HepG2 (cell line): ENCODE measurements at regions not wholly inside any gene's neighbourhood (a gene's known extent, or its start where the extent isn't known, plus 50 kb on each side); places are given as distances from the start of the nearest gene placed in this dataset.

Experiments used
- ATAC-seq: fragments of 200-7000 bp; cut with Tn5 transposase; 3 replicates; pipeline ENCODE4 v1.9.1; 2020; ENCODE audit warnings: mild to moderate bottlenecking, moderate library complexity
- BruUV-seq: library from RNA; stranded (reverse); fragments of 400-500 nt; replicated peaks from 2 replicates; lab custom pipeline; 2021; lab: Mats Ljungman, UMichigan
- CTCF ChIA-PET: fragments of 300-600 bp; formaldehyde crosslinking; extraction: SDS; loops from one replicate; lab custom pipeline; 2021; ENCODE audit warnings: low total read pairs, inconsistent platforms, low intra/inter-chr PET ratio; lab: Yijun Ruan, JAX
- POLR2A ChIA-PET: fragments of 350-600 bp; sonication (Branson Sonifier 250); formaldehyde crosslinking; loops from one replicate; lab custom pipeline; 2020; ENCODE audit warnings: antibody characterized with exemption, inconsistent platforms; lab: Yijun Ruan, JAX
- DNase-seq: peaks from one replicate; pipeline ENCODE4 v3.0.0-alpha.2; 2015; ENCODE audit warnings: low spot score
- FAIRE-seq: peaks from 3 replicates; lab custom pipeline; 2011; peaks lifted over from hg19 to GRCh38; lab: Jason Lieb, UNC
- H2AFZ ChIP-seq: one replicate; pipeline ENCODE4 v1.6.1; 2011; ENCODE audit warnings: low read length, inconsistent platforms
- H3K27ac ChIP-seq: fragments of 300-600 bp; 3 replicates; pipeline ENCODE4 v1.8.0; 2011; ENCODE audit warnings: mixed run types, mild to moderate bottlenecking, mixed read lengths, low read length, inconsistent platforms; ENCODE audit not compliant: insufficient read depth; ENCODE audit errors: extremely low read length
- H3K27me3 ChIP-seq, 2 experiments: fragments of 200-600 bp in 1 of 2; 2 replicates in 1 of 2; 3 replicates in 1 of 2; pipeline versions ENCODE4 v1.6.0 to v1.8.0; 2011; ENCODE audit warnings: low read length in 2 of 2, mild to moderate bottlenecking in 2 of 2, moderate library complexity in 2 of 2, inconsistent platforms in 1 of 2; ENCODE audit not compliant: insufficient read depth in 2 of 2, control insufficient read depth in 1 of 2
- H3K36me3 ChIP-seq, 2 experiments: fragments of 200-600 bp in 1 of 2; replicated peaks in 1 of 2; 2 replicates in 1 of 2; 3 replicates in 1 of 2; pipeline versions ENCODE4 v1.5.1 to v1.8.0; 2011; ENCODE audit warnings: low read length in 2 of 2, inconsistent platforms in 1 of 2; ENCODE audit not compliant: insufficient read depth in 2 of 2, control insufficient read depth in 1 of 2
- H3K4me1 ChIP-seq: 2 replicates; pipeline ENCODE4 v1.5.1; 2012; ENCODE audit warnings: low read length, inconsistent platforms; ENCODE audit not compliant: insufficient read depth
- H3K4me2 ChIP-seq: 2 replicates; pipeline ENCODE4 v1.6.0; 2011; ENCODE audit warnings: low read depth, low read length, inconsistent platforms
- H3K4me3 ChIP-seq, 3 experiments: fragments of 200-600 bp in 1 of 3; sonication (generic), shearing (Covaris generic) in 1 of 3; replicated peaks in 1 of 3; 2 replicates each; pipeline ENCODE4 v1.5.1; 2011 to 2016; ENCODE audit warnings: low read length in 3 of 3, inconsistent platforms in 2 of 3, low read depth in 2 of 3, mild to moderate bottlenecking in 2 of 3, control low read depth in 1 of 3, mixed read lengths in 1 of 3; ENCODE audit not compliant: insufficient read depth in 1 of 3
- H3K79me2 ChIP-seq: one replicate; pipeline ENCODE4 v1.6.1; 2011; ENCODE audit warnings: low read length, inconsistent platforms; ENCODE audit not compliant: insufficient read depth
- H3K9ac ChIP-seq: 2 replicates; pipeline ENCODE4 v1.6.0; 2011; ENCODE audit warnings: mild to moderate bottlenecking, low read depth, low read length, inconsistent platforms; ENCODE audit not compliant: insufficient read depth
- H3K9me3 ChIP-seq: 2 replicates; pipeline ENCODE4 v1.5.1; 2012; ENCODE audit warnings: mild to moderate bottlenecking, low read length
- H4K20me1 ChIP-seq: 2 replicates; pipeline ENCODE4 v1.6.0; 2011; ENCODE audit warnings: inconsistent platforms, mild to moderate bottlenecking, low read length, moderate library complexity; ENCODE audit not compliant: insufficient read depth
- MXI1 ChIP-seq: IDR thresholded peaks from 3 replicates; pipeline ENCODE4 v1.6.1; 2012; ENCODE audit warnings: low read depth, low read length, inconsistent platforms, borderline replicate concordance
- RBM22 ChIP-seq: fragments of 200-400 bp; formaldehyde crosslinking; optimal IDR thresholded peaks from 2 replicates; pipeline ENCODE3; 2017; ENCODE audit warnings: mild to moderate bottlenecking, low read length, moderate library complexity
- SNAI1 ChIP-seq: sonication (generic); formaldehyde crosslinking; IDR thresholded peaks from 2 replicates; pipeline ENCODE4 v1.5.0; 2020; ENCODE audit warnings: mild to moderate bottlenecking, missing genetic modification reagents, borderline replicate concordance
- TOE1 ChIP-seq: sonication (generic); formaldehyde crosslinking; IDR thresholded peaks from 2 replicates; pipeline ENCODE4 v1.4.0; 2020; ENCODE audit warnings: mild to moderate bottlenecking, missing genetic modification reagents
- TRAFD1 ChIP-seq: sonication (generic); formaldehyde crosslinking; IDR thresholded peaks from 2 replicates; pipeline ENCODE4 v1.5.1; 2020; ENCODE audit warnings: missing genetic modification reagents, mild to moderate bottlenecking, borderline replicate concordance
- ZBTB44 ChIP-seq: sonication (generic); formaldehyde crosslinking; IDR thresholded peaks from 2 replicates; pipeline ENCODE4 v1.4.0; 2020; ENCODE audit warnings: missing genetic modification reagents
- ZFP37 ChIP-seq: sonication (generic); formaldehyde crosslinking; IDR thresholded peaks from 2 replicates; pipeline ENCODE4 v1.4.0; 2020; ENCODE audit warnings: missing genetic modification reagents, borderline replicate concordance
- WGBS: methylation state at CpG from one replicate; pipeline ENCODE4 v1.1.6; 2017; ENCODE audit warnings: low lambda C conversion rate; 5-methylcytosine and 5-hydroxymethylcytosine counted together
- in situ Hi-C: cut with HindIII; loops from 2 replicates; pipeline ENCODE4 v1.10.0; 2017; ENCODE audit warnings: low pct_unique_long_range_greater_than_20kb; ENCODE audit not compliant: extremely low pct_ligation_motif_present
- intact Hi-C: fragments of 100-400 bp; cut with micrococcal nuclease; formaldehyde crosslinking; loops from one replicate; pipeline ENCODE4 v1.10.0; 2022; ENCODE audit not compliant: unreplicated experiment
- TF ChIP-seq, protein P1 (sequence below): IDR thresholded peaks from 2 replicates; pipeline ENCODE4 v1.6.1; 2016; ENCODE audit warnings: control low read depth
- TF ChIP-seq, protein P2 (sequence below): sonication (generic); formaldehyde crosslinking; IDR thresholded peaks from 2 replicates; pipeline ENCODE4 v1.5.0; 2020; ENCODE audit warnings: missing genetic modification reagents

DNA sequence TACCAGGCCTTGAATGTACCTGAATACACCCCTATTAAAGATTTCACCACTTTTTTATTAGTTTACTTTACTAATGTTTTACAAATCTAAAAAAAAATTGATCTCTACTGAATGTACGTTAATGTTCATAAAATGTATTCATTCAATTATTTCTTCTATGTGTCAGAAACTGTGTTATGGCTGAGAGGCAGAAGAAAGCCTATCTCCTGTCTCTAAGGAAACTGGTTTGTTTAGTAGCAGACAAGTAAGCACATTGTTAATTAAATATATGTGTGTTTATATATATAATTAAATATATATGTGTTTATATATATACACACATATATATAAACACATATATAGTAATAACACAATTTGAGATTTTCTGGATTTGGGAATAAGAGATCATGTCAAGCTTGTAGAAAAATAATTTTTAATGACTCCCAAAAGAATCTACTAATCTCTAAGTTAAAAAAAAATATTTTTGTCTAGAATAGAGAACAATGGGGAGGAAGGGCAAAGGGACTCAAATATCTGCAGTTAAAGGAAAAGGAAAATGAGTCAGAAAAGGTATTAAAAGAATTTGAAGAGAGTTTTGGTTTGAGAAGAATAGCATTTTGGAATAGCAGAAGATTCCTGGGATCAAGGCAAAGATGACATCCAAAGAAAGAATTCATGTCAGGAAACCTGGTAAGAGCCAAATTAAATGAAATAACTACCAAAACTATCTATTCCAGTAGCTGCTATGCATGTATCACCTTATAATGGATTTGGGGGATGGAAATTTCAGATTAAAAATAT is 92.1 kb downstream of the CH25H start:
- 2% methylated on average over 1 of the region's 1 CpG for WGBS
- Histone ChIP-seq H3K79me2 (no peaks in the 10 kb centered on the region), H3K4me1 (no peaks in the 10 kb centered on the region), H4K20me1 (no peaks in the 10 kb centered on the region), H3K9ac (no peak overlapping the region), H2AFZ (no peak overlapping the region), H3K36me3 (no peaks in the 10 kb centered on the region), H3K27me3 (no peaks in the 10 kb centered on the region), H3K4me3 (no peak overlapping the region), H3K9me3 (no peaks in the 10 kb centered on the region), H3K27ac (no peak overlapping the region), H3K4me2 (no peak overlapping the region)
- no peak for ATAC-seq
- intact Hi-C loops: no loop called here
- in situ Hi-C loops: no loop called here
- TF ChIP-seq, protein P1, sequence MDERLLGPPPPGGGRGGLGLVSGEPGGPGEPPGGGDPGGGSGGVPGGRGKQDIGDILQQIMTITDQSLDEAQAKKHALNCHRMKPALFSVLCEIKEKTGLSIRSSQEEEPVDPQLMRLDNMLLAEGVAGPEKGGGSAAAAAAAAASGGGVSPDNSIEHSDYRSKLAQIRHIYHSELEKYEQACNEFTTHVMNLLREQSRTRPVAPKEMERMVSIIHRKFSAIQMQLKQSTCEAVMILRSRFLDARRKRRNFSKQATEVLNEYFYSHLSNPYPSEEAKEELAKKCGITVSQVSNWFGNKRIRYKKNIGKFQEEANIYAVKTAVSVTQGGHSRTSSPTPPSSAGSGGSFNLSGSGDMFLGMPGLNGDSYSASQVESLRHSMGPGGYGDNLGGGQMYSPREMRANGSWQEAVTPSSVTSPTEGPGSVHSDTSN: no peak
- TF ChIP-seq, protein P2, sequence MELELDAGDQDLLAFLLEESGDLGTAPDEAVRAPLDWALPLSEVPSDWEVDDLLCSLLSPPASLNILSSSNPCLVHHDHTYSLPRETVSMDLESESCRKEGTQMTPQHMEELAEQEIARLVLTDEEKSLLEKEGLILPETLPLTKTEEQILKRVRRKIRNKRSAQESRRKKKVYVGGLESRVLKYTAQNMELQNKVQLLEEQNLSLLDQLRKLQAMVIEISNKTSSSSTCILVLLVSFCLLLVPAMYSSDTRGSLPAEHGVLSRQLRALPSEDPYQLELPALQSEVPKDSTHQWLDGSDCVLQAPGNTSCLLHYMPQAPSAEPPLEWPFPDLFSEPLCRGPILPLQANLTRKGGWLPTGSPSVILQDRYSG (CRISPR knock-in tag): no peak
- no peak for TF ChIP-seq TOE1 (CRISPR knock-in tag)
- TF ChIP-seq SNAI1 (CRISPR knock-in tag): no peak
- TF ChIP-seq MXI1: no peak
- DNase-seq: no peak
- FAIRE-seq: no peak
- POLR2A ChIA-PET: no interaction called here
- CTCF ChIA-PET: no interaction called here
- BruUV-seq: no TSS peak

DNA sequence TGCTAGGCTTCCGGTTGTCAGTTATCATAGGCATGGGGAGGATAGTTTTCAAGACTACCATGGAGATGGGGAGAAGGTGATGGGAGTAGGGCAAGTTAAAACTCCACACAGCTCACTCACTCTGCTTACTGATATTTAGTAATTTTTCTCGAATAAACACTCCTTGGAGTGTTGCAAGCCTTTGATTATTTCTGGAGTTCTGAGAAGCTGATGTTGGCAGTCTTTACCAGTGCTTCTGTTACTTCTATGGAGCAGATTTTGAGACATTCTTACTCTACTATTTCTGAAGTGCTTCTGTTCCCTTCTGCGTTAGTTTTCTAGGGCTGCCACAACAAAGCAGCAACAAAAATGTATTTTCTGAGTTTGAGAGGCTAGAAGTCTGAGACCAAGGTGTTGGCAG is 104.4 kb downstream of the CH25H start:
- H3K36me3 ChIP-seq: no peaks in the 10 kb centered on the region
- ATAC-seq (no peak), DNase-seq (no peak), FAIRE-seq (no peak)
- H4K20me1 ChIP-seq: no peaks in the 10 kb centered on the region
- H3K27ac ChIP-seq: no peak overlapping the region
- no peak overlapping the region for H3K9ac ChIP-seq
- no TSS peak for BruUV-seq
- in situ Hi-C loops: no loop called here
- POLR2A ChIA-PET: no interaction called here
- no peak overlapping the region for H3K4me2 ChIP-seq
- H2AFZ ChIP-seq: no peak overlapping the region
- no peaks in the 10 kb centered on the region for H3K79me2 ChIP-seq
- H3K4me3 ChIP-seq: no peak overlapping the region
- H3K27me3 ChIP-seq: no peaks in the 10 kb centered on the region
- CTCF ChIA-PET: no interaction called here
- H3K4me1 ChIP-seq: no peaks in the 10 kb centered on the region
- 0% methylated on average over 3 of the region's 3 CpGs for WGBS
- no peaks in the 10 kb centered on the region for H3K9me3 ChIP-seq
- intact Hi-C loops: no loop called here
- no peak for TF ChIP-seq RBM22
- no peak for TF ChIP-seq ZFP37 (CRISPR knock-in tag)
- no peak for TF ChIP-seq TRAFD1 (CRISPR knock-in tag)
- no peak for TF ChIP-seq ZBTB44 (CRISPR knock-in tag)
